RCC 7860 (cell line): ENCODE measurements at regions not wholly inside any gene's neighbourhood (a gene's known extent, or its start where the extent isn't known, plus 50 kb on each side); places are given as distances from the start of the nearest gene placed in this dataset.
"Not testable (repeated sequence)": the region's sequence is repeated elsewhere in the genome, so short reads cannot be mapped to it uniquely, and the experiment has no call there.

Source experiments
- DNase-seq: peaks from one replicate; pipeline ENCODE4 v3.0.0-alpha.2; 2015; ENCODE audit warnings: low spot score
- FAIRE-seq: peaks from 2 replicates; lab custom pipeline; 2012; peaks lifted over from hg19 to GRCh38; lab: Jason Lieb, UNC

- FAIRE-seq = peak; percentile 82
These were observed 143.1 kb upstream of the KCNJ18 start for GRCh38 chr17:21549107-21549687.

GRCh38 chr17:21550031-21550430 is 142.3 kb upstream of the KCNJ18 start:
- FAIRE-seq = peak; percentile 80
- DNase-seq = peak; percentile 53

More at GRCh38 chr17:21549107-21549687, 143.1 kb upstream of the KCNJ18 start:
- peak; percentile 53 for DNase-seq

GRCh38 chr17:21551081-21551881 is 141.0 kb upstream of the KCNJ18 start:
- DNase-seq (peak; percentile 38), FAIRE-seq (no peak)

- not testable (repeated sequence) for FAIRE-seq, DNase-seq
These were observed 133.4 kb upstream of the KCNJ18 start for GRCh38 chr17:21558921-21559320.

- FAIRE-seq (no peak), DNase-seq (no peak)
These were observed 128.1 kb upstream of the KCNJ18 start for GRCh38 chr17:21564262-21564661.

GRCh38 chr17:21564757-21565156 is 127.6 kb upstream of the KCNJ18 start:
- not testable (repeated sequence) for DNase-seq, FAIRE-seq

- DNase-seq, FAIRE-seq: not testable (repeated sequence)
These were observed 121.9 kb upstream of the KCNJ18 start for GRCh38 chr17:21570427-21570826.

- FAIRE-seq = not testable (repeated sequence)
These were observed 120.2 kb upstream of the KCNJ18 start for GRCh38 chr17:21572148-21572547.

GRCh38 chr17:21573271-21573960 is 118.9 kb upstream of the KCNJ18 start:
- DNase-seq = not testable (repeated sequence)

More at GRCh38 chr17:21572148-21572547, 120.2 kb upstream of the KCNJ18 start:
- DNase-seq = not testable (repeated sequence)

GRCh38 chr17:21573961-21574610 is 118.2 kb upstream of the KCNJ18 start:
- no peak for DNase-seq

More at GRCh38 chr17:21573271-21573960, 118.9 kb upstream of the KCNJ18 start:
- not testable (repeated sequence) for FAIRE-seq

GRCh38 chr17:21574611-21575255 is 117.6 kb upstream of the KCNJ18 start:
- not testable (repeated sequence) for FAIRE-seq, DNase-seq

More at GRCh38 chr17:21573961-21574610, 118.2 kb upstream of the KCNJ18 start:
- FAIRE-seq = no peak

GRCh38 chr17:21578783-21579182 is 113.5 kb upstream of the KCNJ18 start:
- FAIRE-seq, DNase-seq: not testable (repeated sequence)

GRCh38 chr17:21592774-21593173 is 99.5 kb upstream of the KCNJ18 start:
- no peak for FAIRE-seq
- DNase-seq = no peak

GRCh38 chr17:21593452-21594105 is 98.7 kb upstream of the KCNJ18 start:
- not testable (repeated sequence) for FAIRE-seq, DNase-seq

- DNase-seq (no peak), FAIRE-seq (no peak)
These were observed 97.2 kb upstream of the KCNJ18 start for GRCh38 chr17:21595086-21595485.

- DNase-seq (no peak), FAIRE-seq (no peak)
These were observed 90.1 kb upstream of the KCNJ18 start for GRCh38 chr17:21602176-21602575.

GRCh38 chr17:21603292-21603691 is 89.0 kb upstream of the KCNJ18 start:
- peak; percentile 34 for FAIRE-seq
- not testable (repeated sequence) for DNase-seq

GRCh38 chr17:21611443-21611842 is 80.9 kb upstream of the KCNJ18 start:
- not testable (repeated sequence) for FAIRE-seq, DNase-seq
